Ureter (tissue), 1 donor: ENCODE measurements at regions not wholly inside any gene's neighbourhood (a gene's known extent, or its start where the extent isn't known, plus 50 kb on each side); places are given as distances from the start of the nearest gene placed in this dataset.

Experiments used
- DNase-seq: peaks from one replicate; pipeline ENCODE4 v3.0.0-alpha.2; 2020; ENCODE audit warnings: low spot score
- donor health status: DM: yes; HTN: yes; CAD: no.

DNA sequence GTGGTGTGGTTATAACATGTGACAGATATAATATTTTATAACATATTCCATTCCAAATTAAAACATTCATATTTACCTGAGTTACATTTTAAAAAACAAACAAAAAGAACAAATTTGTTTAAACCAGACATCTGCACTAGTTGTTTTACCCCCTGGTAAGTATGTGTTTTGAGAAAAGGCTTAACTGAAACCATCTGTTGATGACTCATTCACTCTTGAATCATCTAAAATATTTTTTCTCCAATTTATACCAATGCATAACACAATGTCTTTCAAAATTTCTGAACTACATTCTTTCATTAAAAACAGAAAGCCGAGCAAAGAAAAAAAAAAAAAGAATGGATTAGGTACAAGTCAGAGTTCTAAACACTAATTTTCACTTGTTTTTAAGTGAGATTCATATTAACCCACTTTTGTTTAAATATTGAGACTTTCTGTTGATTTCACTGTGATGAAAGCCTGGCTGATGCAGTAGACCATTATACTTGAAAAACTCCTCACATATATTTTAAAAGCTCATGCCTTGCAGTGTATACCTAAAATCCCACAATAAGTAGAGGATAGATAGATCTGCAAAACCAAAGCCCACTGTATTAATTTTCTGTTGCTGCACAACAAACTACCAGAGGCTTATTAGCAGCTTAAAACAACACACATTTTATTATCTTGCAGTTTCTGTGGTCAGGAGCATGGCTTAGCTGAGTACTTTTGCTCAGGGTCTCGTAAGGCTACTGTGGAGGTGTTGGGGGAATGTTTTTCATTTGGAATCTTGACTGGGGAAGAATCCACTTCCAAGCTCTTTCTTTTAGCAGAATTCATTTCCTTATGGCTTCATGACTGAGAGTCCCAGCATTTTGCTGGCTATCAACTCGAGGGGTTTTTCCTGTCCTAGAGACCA lies 221.5 kb downstream of the PCDH18 start:
- DNase-seq, result no peak

GRCh38 chr4:137310166-137310565 lies 222.1 kb downstream of the PCDH18 start:
- no peak for DNase-seq

GRCh38 chr4:137309424-137309823 lies 222.9 kb downstream of the PCDH18 start:
- DNase-seq, result no peak

GRCh38 chr4:137307806-137308205 lies 224.5 kb downstream of the PCDH18 start:
- no peak for DNase-seq

DNA sequence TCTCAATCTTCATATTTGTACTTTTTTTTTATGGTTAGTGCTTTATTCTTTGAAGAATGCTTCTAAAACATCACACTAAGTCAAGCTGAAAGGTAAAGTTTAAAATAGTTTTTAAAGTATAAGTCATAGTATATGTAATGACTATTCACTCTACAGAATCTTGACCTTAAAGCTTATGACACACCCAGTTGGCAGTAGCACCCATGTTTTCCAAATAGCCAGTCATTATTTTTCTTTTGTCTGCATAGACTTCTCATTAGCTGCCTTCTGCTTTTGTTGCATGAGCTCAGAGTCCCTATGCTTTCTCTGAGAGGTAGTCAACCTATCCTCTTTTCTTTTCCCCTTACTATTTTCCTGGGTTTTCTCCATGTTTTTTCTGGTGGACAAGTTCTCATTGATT lies 231.5 kb downstream of the PCDH18 start:
- DNase-seq, result no peak

DNA sequence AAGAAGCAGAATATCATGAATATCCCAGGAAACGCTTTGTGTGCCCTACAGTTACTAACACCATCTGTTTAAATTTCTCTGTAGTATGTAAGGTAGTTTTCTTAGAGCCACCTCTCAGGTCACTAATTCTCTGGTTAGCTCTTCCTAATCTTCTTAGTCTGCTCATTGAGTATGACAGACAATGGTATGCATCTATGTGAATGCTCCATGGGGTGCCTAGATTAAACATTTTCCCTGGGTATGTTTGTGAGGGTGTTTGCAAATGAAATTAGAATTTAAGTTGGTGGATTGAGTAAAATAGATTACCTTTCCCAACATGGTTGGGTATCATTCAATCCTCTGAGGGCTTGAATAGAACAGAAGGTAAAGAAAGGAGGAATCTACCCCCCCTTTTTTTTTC lies 233.0 kb downstream of the PCDH18 start:
- DNase-seq, result no peak

- no peak for DNase-seq
These were observed 239.0 kb downstream of the PCDH18 start for GRCh38 chr4:137293281-137293680.

DNA sequence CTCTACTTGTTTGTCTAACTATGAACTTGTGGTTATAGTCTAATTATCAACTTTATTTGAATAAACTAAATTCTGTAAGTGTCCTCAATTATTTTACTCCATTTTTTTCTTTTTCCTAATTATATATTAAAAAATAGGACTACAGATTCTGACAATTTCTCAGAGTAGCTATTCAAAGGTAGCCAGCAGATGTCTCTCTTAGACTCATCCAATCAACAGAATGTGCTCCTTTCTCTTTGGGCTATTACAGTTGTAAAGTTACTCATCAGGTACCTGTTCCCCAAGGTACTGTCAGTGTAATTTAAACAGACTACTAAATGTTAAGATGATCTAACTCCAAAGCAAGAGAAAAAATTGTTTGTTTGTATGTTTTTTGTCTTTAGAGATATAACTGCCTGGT lies 248.6 kb downstream of the PCDH18 start:
- no peak for DNase-seq

DNA sequence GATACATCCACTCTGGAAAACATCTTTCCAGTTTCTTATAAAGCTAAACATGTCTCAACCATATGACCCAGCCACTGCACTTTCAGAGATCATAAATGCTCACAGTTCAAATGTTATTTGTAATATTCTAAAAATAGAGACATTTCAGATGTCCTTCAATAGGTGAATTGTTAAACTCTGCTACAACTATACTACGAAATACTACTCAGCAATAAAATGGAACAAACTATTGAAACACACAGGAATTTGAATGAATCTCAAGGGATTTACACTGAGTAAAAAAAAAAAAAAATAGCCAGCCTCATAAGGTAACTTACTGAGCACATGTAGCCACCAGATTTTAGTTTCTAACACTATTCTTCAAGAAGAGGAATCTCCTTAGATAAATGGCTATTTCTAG lies 253.9 kb downstream of the PCDH18 start:
- DNase-seq, result no peak

DNA sequence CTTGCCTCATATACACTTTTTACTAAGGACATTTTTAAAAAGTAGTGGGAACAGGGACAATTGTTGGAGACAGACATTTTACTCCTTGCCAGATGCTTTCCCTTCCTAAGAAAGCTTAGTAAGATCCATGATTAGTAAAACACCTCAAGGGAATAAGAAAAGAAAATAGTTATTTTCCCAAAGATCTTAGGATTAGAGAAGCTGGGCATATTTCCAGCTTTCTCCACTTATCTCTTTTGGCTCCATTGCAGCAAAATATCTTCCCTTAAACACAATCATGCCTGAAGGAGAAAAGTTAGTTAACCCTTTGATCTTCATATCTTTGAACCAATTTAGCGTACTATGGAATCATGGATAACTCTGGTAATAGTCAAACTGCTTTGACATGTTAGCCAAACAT lies 257.9 kb downstream of the PCDH18 start:
- no peak for DNase-seq

DNA sequence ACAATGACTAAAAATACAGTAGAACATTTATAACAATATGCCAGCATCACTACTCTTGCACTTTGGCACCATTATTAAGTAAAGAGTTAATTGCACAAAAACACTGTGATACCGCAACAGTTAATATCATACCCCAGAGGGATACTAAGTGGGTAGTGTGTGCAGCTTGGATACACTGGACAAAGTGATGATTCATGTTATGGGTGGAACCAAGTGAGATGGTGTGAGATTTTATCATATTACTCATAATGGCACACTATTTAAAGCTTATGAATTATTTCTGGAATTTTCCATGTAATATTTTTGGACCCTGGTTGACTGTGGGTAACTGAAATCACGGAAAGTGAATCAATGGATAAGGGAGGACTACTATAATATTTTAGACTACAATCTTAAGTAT lies 265.3 kb downstream of the PCDH18 start:
- DNase-seq, result no peak

GRCh38 chr4:137266511-137266910 lies 265.8 kb downstream of the PCDH18 start:
- no peak for DNase-seq

GRCh38 chr4:137263206-137263605 lies 269.1 kb downstream of the PCDH18 start:
- no peak for DNase-seq

GRCh38 chr4:137253949-137254348 lies 278.3 kb downstream of the PCDH18 start:
- DNase-seq, result no peak

DNA sequence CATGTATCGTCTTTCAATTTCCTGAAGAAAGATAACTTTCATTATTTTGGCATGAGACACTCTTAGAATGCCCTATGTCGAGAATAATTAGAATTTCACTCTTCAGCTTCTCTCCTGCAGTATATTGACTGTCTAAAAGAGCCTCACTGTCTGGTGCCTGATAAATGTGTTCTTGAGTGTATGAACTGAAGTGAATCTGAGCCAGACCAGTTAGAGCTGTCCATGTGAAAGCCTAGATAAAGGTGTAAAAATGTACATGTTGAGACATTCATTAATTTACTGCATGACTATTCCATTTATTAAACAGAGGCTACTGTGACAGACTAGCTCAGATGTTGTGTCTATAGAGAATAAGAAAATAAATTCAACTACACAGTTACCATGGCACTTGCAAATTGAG lies 283.2 kb downstream of the PCDH18 start:
- DNase-seq, result no peak

DNA sequence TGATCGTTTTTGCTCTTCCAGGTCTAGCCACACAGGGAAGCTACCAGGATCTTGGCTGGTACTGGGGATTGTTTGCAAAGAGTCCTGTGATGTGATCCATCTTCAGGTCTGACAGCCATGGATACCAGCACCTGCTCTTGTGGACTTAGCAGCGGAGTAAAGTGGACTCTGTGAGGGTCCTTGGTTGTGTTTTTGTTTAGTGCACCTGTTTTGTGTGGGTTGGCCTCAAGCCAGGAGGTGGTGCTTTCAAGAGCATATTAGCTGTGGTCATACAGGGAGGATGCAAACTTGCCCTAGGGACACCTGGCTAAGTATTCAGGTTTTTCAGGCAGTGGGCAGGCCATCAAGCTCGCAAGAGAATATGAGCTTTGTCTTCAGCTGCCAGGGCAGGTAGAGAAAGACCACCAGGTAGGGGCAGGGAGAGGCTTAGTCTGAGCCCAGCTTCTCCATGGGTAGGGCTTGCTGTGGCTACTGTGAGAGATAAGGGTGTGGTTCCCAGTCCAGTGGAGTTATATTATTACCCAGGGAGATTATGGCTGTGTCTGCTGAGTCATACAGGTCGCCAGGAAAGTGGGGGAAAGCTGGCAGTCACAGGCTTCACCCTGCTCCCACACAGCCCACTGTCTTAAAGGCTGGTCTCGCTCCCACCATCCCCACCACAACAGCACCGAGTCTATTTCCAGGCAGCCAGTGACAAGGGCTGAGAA lies 293.7 kb downstream of the PCDH18 start:
- DNase-seq, result no peak

GRCh38 chr4:137226900-137227299 lies 305.4 kb downstream of the PCDH18 start:
- no peak for DNase-seq

DNA sequence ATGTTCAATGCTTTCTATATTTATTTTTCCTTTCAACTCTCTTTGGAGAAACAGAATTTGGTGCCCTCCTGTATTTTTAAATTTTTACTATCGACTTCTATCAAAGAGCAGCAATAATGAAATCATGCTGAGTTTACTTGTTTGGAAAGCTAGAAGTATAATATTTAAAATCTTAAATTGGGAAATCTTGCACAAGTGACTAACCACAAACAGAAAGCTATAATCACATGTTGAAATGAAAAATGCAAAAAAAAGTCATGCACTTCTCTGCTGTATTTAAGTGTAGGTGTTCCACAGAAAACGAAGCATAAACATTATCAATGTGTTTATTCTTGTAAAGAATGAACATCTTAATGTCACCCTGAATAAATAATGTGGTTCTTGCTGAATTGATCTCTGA lies 306.1 kb downstream of the PCDH18 start:
- DNase-seq, result no peak

DNA sequence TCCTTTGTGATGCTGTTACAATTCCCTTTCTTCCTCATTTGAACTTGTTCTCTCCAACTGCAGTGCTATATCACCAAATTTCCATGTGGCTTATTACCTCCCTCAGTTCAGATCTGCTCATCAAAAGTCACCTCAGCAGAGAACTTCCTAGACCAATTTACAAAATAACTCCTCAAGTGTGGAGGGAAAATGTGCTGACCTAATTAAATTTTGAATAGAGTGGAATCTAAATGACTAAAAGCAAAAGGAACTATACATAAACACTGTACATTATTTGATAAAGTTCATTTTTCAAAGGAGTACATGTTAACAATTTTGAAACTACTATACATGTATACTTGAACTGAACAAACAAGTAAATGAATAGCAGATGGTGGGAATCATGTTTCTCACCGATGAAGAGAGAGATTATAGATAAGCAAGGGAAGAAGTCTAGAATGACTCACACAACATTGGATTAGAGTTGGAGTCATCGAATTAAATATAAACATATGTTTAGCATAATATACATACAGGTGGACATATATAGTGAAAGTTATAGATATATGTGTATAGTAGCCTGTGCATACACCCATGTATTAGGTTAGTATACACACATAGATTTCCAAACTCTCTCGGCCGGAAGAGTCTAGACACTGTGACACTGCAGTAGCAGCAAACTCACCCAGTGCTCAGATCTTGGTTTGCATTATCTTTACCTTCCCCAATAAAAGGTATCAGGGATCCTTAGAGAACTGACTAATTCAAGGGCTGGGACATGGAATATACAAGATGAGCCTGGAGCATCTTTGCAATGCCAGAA lies 318.7 kb downstream of the PCDH18 start:
- DNase-seq, result no peak

GRCh38 chr4:137212601-137213000 lies 319.7 kb downstream of the PCDH18 start:
- DNase-seq, result no peak

GRCh38 chr4:137209240-137209639 lies 323.1 kb downstream of the PCDH18 start:
- no peak for DNase-seq

DNA sequence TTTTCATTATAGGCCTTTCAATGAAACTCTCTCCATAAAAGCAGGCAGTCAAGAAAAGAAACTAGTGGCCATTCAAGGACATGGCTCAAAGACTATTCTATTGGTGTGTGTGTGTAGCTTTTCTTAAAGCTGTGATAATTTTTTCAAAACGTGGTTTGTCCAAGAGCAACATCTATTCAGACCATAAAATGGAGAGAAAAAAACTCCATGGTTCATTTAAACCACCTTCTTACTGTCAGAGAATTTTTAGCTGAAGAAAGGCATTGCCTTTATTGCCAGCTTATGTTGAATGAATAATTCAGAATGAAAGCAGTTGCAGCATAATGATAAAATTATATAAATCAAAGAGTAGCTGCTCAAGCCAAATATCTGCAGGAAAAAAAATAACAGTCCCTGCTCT lies 325.5 kb downstream of the PCDH18 start:
- no peak for DNase-seq
